Neural progenitor cell (in vitro differentiated cells): ENCODE measurements at regions not wholly inside any gene's neighbourhood (a gene's known extent, or its start where the extent isn't known, plus 50 kb on each side); places are given as distances from the start of the nearest gene placed in this dataset.

Source experiments
- DNase-seq: peaks from one replicate; pipeline ENCODE4 v3.0.0-alpha.2; 2016; ENCODE audit warnings: low spot score
- H2AFZ ChIP-seq: fragments of 200-600 bp; sonication (generic); replicated peaks from 2 replicates; pipeline ENCODE4 v1.6.1; 2016; ENCODE audit warnings: antibody characterized with exemption
- H3F3A ChIP-seq: fragments of 200-600 bp; sonication (generic); 2 replicates; pipeline ENCODE4 v1.6.1; 2016; ENCODE audit warnings: antibody characterized with exemption, low read depth
- H3K27ac ChIP-seq: fragments of 200-600 bp; sonication (generic); 2 replicates; pipeline ENCODE4 v1.5.1; 2016; ENCODE audit warnings: mild to moderate bottlenecking
- H3K27me3 ChIP-seq: fragments of 200-600 bp; sonication (generic); 2 replicates; pipeline ENCODE4 v1.6.1; 2016; ENCODE audit warnings: mild to moderate bottlenecking, moderate library complexity
- H3K36me3 ChIP-seq: fragments of 200-600 bp; sonication (generic); 2 replicates; pipeline ENCODE4 v1.5.1; 2016
- H3K4me1 ChIP-seq: fragments of 200-600 bp; sonication (generic); 2 replicates; pipeline ENCODE4 v1.6.1; 2016; ENCODE audit warnings: mixed run types
- H3K4me2 ChIP-seq: fragments of 200-600 bp; sonication (generic); 2 replicates; pipeline ENCODE4 v1.6.1; 2016
- H3K4me3 ChIP-seq: fragments of 200-600 bp; sonication (generic); 2 replicates; pipeline ENCODE4 v1.5.1; 2016
- H3K79me2 ChIP-seq: fragments of 200-600 bp; sonication (generic); 2 replicates; pipeline ENCODE4 v1.6.1; 2016; ENCODE audit warnings: low read depth
- H3K9ac ChIP-seq: fragments of 200-600 bp; sonication (generic); 2 replicates; pipeline ENCODE4 v1.6.1; 2016
- H3K9me3 ChIP-seq: fragments of 200-600 bp; sonication (generic); 2 replicates; pipeline ENCODE4 v1.5.1; 2016; ENCODE audit warnings: low read depth
- H4K20me1 ChIP-seq: fragments of 200-600 bp; sonication (generic); 2 replicates; pipeline ENCODE4 v1.6.1; 2016; ENCODE audit warnings: low read depth
- H3K27ac Mint-ChIP-seq: 3 replicates; pipeline ENCODE4 v1.8.0; 2021; ENCODE audit warnings: mixed read lengths
- H3K27me3 Mint-ChIP-seq: 2 replicates; pipeline ENCODE4 v1.8.0; 2022; ENCODE audit warnings: low read depth, mild to moderate bottlenecking, inconsistent platforms, moderate library complexity, mixed read lengths; ENCODE audit not compliant: insufficient read depth
- H3K36me3 Mint-ChIP-seq: 3 replicates; pipeline ENCODE4 v1.8.0; 2021; ENCODE audit warnings: mixed read lengths
- H3K4me1 Mint-ChIP-seq: 3 replicates; pipeline ENCODE4 v1.8.0; 2021; ENCODE audit warnings: mixed read lengths
- H3K4me3 Mint-ChIP-seq: 3 replicates; pipeline ENCODE4 v1.8.0; 2021; ENCODE audit warnings: mild to moderate bottlenecking, moderate library complexity, mixed read lengths
- H3K9me3 Mint-ChIP-seq: 3 replicates; pipeline ENCODE4 v1.8.0; 2020; ENCODE audit warnings: mixed read lengths
- CTCF ChIP-seq: fragments of 200-600 bp; sonication (generic); IDR thresholded peaks from 2 replicates; pipeline ENCODE4 v1.5.1; 2017; ENCODE audit warnings: antibody characterized with exemption, mild to moderate bottlenecking
- EZH2 ChIP-seq: fragments of 200-600 bp; sonication (generic); IDR thresholded peaks from 2 replicates; pipeline ENCODE4 v1.6.1; 2017; ENCODE audit warnings: antibody characterized with exemption, mild to moderate bottlenecking, moderate library complexity
- EZH2phosphoT487 ChIP-seq: fragments of 200-600 bp; sonication (generic); IDR thresholded peaks from 2 replicates; pipeline ENCODE4 v1.6.1; 2017; ENCODE audit warnings: antibody characterized with exemption

GRCh38 chr11:29782447-29782846 lies 234.4 kb downstream of the KCNA4 start:
- H3K9me3 Mint-ChIP-seq = no peaks in the 10 kb centered on the region
- H3K4me2 ChIP-seq = no peak overlapping the region
- DNase-seq = no peak
- no peak overlapping the region for H3K27ac ChIP-seq
- H3K36me3 ChIP-seq = no peaks in the 10 kb centered on the region
- peaks cover 6% of the 10 kb centered on the region for H3K27me3 Mint-ChIP-seq
- H3K27me3 ChIP-seq = no peaks in the 10 kb centered on the region
- H3K9ac ChIP-seq = no peak overlapping the region
- H2AFZ ChIP-seq = no peak overlapping the region
- TF ChIP-seq EZH2 = no peak
- TF ChIP-seq CTCF = no peak
- TF ChIP-seq EZH2phosphoT487 = no peak
- H3K4me3 ChIP-seq = no peak overlapping the region
- H3K4me1 Mint-ChIP-seq = peaks cover 35% of the 10 kb centered on the region
- no peak overlapping the region for H3K27ac Mint-ChIP-seq
- H4K20me1 ChIP-seq = no peaks in the 10 kb centered on the region
- H3K9me3 ChIP-seq = no peaks in the 10 kb centered on the region
- no peaks in the 10 kb centered on the region for H3K36me3 Mint-ChIP-seq
- no peak overlapping the region for H3K4me3 Mint-ChIP-seq
- peaks cover 12% of the 10 kb centered on the region for H3K4me1 ChIP-seq
- no peaks in the 10 kb centered on the region for H3K79me2 ChIP-seq
- no peaks in the 10 kb centered on the region for H3F3A ChIP-seq

- Histone ChIP-seq H2AFZ (peak overlapping the region; percentile 37), H3K27me3 (no peaks in the 10 kb centered on the region), H3K4me3 (no peak overlapping the region), H3K79me2 (no peaks in the 10 kb centered on the region), H3K4me2 (no peak overlapping the region), H3K9me3 (no peaks in the 10 kb centered on the region), H3K4me1 (peaks cover 12% of the 10 kb centered on the region), H3K27ac (no peak overlapping the region), H3F3A (no peaks in the 10 kb centered on the region), H3K36me3 (no peaks in the 10 kb centered on the region), H3K9ac (no peak overlapping the region), H4K20me1 (no peaks in the 10 kb centered on the region)
- DNase-seq = no peak
- H3K27me3 Mint-ChIP-seq = peaks cover 6% of the 10 kb centered on the region
- peaks cover 35% of the 10 kb centered on the region for H3K4me1 Mint-ChIP-seq
- H3K4me3 Mint-ChIP-seq = no peak overlapping the region
- no peak for TF ChIP-seq CTCF
- no peaks in the 10 kb centered on the region for H3K36me3 Mint-ChIP-seq
- H3K9me3 Mint-ChIP-seq = no peaks in the 10 kb centered on the region
- H3K27ac Mint-ChIP-seq = peak overlapping the region; percentile 98
Measured at GRCh38 chr11:29781268-29781667, 235.6 kb downstream of the KCNA4 start.

GRCh38 chr11:29780756-29781155 lies 236.1 kb downstream of the KCNA4 start:
- TF ChIP-seq CTCF = no peak
- Mint-ChIP-seq H3K9me3 (no peaks in the 10 kb centered on the region), H3K27me3 (peaks cover 6% of the 10 kb centered on the region), H3K4me3 (peak overlapping the region; percentile 1), H3K4me1 (peaks cover 35% of the 10 kb centered on the region), H3K36me3 (no peaks in the 10 kb centered on the region), H3K27ac (peak overlapping the region; percentile 98)
- Histone ChIP-seq H3K27ac (no peak overlapping the region), H3K9ac (no peak overlapping the region), H3K36me3 (no peaks in the 10 kb centered on the region), H3K79me2 (no peaks in the 10 kb centered on the region), H3K4me2 (no peak overlapping the region), H3K9me3 (no peaks in the 10 kb centered on the region), H4K20me1 (no peaks in the 10 kb centered on the region), H3F3A (no peaks in the 10 kb centered on the region), H3K27me3 (no peaks in the 10 kb centered on the region), H3K4me1 (peaks cover 12% of the 10 kb centered on the region), H2AFZ (peak overlapping the region; percentile 37), H3K4me3 (no peak overlapping the region)
- peak; percentile 6 for DNase-seq
